WTC11 (cell line): ENCODE measurements at regions not wholly inside any gene's neighbourhood (a gene's known extent, or its start where the extent isn't known, plus 50 kb on each side); places are given as distances from the start of the nearest gene placed in this dataset.
"Not testable (repeated sequence)": the region's sequence is repeated elsewhere in the genome, so short reads cannot be mapped to it uniquely, and the experiment has no call there.

ENCODE experiments used
- ATAC-seq: fragments of 200-7000 bp; cut with Tn5 transposase; 2 replicates; pipeline ENCODE4 v1.10.0; 2021; ENCODE audit warnings: mild to moderate bottlenecking, moderate library complexity
- CTCF ChIA-PET: fragments of 300-600 bp; sonication (Branson Sonifier 250); formaldehyde crosslinking; loops from one replicate; lab custom pipeline; 2021; ENCODE audit warnings: antibody characterized with exemption; lab: Charles Lee
- POLR2A ChIA-PET: fragments of 350-600 bp; sonication (Branson Sonifier 250); formaldehyde crosslinking; loops from one replicate; lab custom pipeline; 2021; ENCODE audit warnings: antibody characterized with exemption; lab: Charles Lee
- DNase-seq: peaks from one replicate; pipeline ENCODE4 v3.0.0; 2021; ENCODE audit warnings: low spot score
- H3K27ac Mint-ChIP-seq: 2 replicates; pipeline ENCODE4 v1.8.0; 2021; ENCODE audit warnings: mixed read lengths
- H3K27me3 Mint-ChIP-seq: 2 replicates; pipeline ENCODE4 v1.8.0; 2021; ENCODE audit warnings: low read depth, mild to moderate bottlenecking, moderate library complexity, mixed read lengths
- H3K36me3 Mint-ChIP-seq: 2 replicates; pipeline ENCODE4 v1.8.0; 2021; ENCODE audit warnings: mixed read lengths
- H3K4me1 Mint-ChIP-seq: 2 replicates; pipeline ENCODE4 v1.8.0; 2022; ENCODE audit warnings: mixed read lengths
- H3K4me3 Mint-ChIP-seq: 2 replicates; pipeline ENCODE4 v1.8.0; 2021; ENCODE audit warnings: mild to moderate bottlenecking, moderate library complexity, mixed read lengths
- H3K9me3 Mint-ChIP-seq: 2 replicates; pipeline ENCODE4 v1.8.0; 2021; ENCODE audit warnings: mixed read lengths
- EMX1 ChIP-seq: fragments of 250-450 bp; sonication (Bioruptor Pico); IDR thresholded peaks from 2 replicates; pipeline ENCODE4 v1.8.0; 2021; ENCODE audit warnings: mild to moderate bottlenecking
- FOXK1 ChIP-seq: sonication (generic); formaldehyde crosslinking; IDR thresholded peaks from 2 replicates; pipeline ENCODE4 v1.8.0; 2022; ENCODE audit warnings: mild to moderate bottlenecking, moderate library complexity, missing genetic modification reagents
- GRHL2 ChIP-seq: fragments of 250-450 bp; sonication (Bioruptor Pico); IDR thresholded peaks from 2 replicates; pipeline ENCODE4 v1.8.0; 2022; ENCODE audit warnings: mild to moderate bottlenecking, moderate library complexity; ENCODE audit not compliant: insufficient replicate concordance, severe bottlenecking
- HMGA2 ChIP-seq: fragments of 250-450 bp; sonication (Bioruptor Pico); IDR thresholded peaks from 2 replicates; pipeline ENCODE4 v1.4.0; 2021; ENCODE audit warnings: mild to moderate bottlenecking, moderate library complexity
- NFATC4 ChIP-seq: fragments of 250-450 bp; sonication (Bioruptor Pico); IDR thresholded peaks from 2 replicates; pipeline ENCODE4 v1.9.0; 2021; ENCODE audit warnings: mild to moderate bottlenecking
- NFE2L1 ChIP-seq: sonication (generic); formaldehyde crosslinking; IDR thresholded peaks from 2 replicates; pipeline ENCODE4 v1.8.1; 2023; ENCODE audit warnings: missing genetic modification reagents
- OVOL2 ChIP-seq: fragments of 250-450 bp; sonication (Bioruptor Pico); IDR thresholded peaks from 2 replicates; pipeline ENCODE4 v1.9.0; 2021; ENCODE audit warnings: mild to moderate bottlenecking, borderline replicate concordance
- TCF7 ChIP-seq: sonication (generic); formaldehyde crosslinking; IDR thresholded peaks from 2 replicates; pipeline ENCODE4 v1.8.0; 2022; ENCODE audit warnings: mild to moderate bottlenecking, low read depth, missing genetic modification reagents, moderate library complexity
- TP53 ChIP-seq: sonication (generic); formaldehyde crosslinking; IDR thresholded peaks from 2 replicates; pipeline ENCODE4 v1.8.1; 2023; ENCODE audit warnings: mild to moderate bottlenecking, missing genetic modification reagents
- ZNF121 ChIP-seq: sonication (generic); formaldehyde crosslinking; IDR thresholded peaks from 2 replicates; pipeline ENCODE4 v1.8.0; 2023; ENCODE audit warnings: missing genetic modification reagents
- ZNF138 ChIP-seq: sonication (generic); formaldehyde crosslinking; conservative IDR thresholded peaks from 2 replicates; pipeline ENCODE4 v1.8.1; 2022; ENCODE audit warnings: mild to moderate bottlenecking, moderate library complexity, missing genetic modification reagents
- TF ChIP-seq, protein P1 (sequence below): fragments of 250-450 bp; sonication (Bioruptor Pico); IDR thresholded peaks from 2 replicates; pipeline ENCODE4 v1.9.0; 2021; ENCODE audit warnings: mild to moderate bottlenecking, borderline replicate concordance
- TF ChIP-seq, protein P2 (sequence below): sonication (generic); formaldehyde crosslinking; IDR thresholded peaks from 2 replicates; pipeline ENCODE4 v1.8.1; 2022; ENCODE audit warnings: mild to moderate bottlenecking, missing genetic modification reagents, moderate library complexity, borderline replicate concordance
- TF ChIP-seq, protein P3 (sequence below): sonication (generic); formaldehyde crosslinking; IDR thresholded peaks from 2 replicates; pipeline ENCODE4 v1.8.1; 2023; ENCODE audit warnings: mild to moderate bottlenecking, missing genetic modification reagents
- TF ChIP-seq, protein P4 (sequence below): sonication (generic); formaldehyde crosslinking; IDR thresholded peaks from 2 replicates; pipeline ENCODE4 v1.8.1; 2022; ENCODE audit warnings: mild to moderate bottlenecking, moderate library complexity, missing genetic modification reagents
- TF ChIP-seq, protein P5 (sequence below): fragments of 250-450 bp; sonication (Bioruptor Pico); IDR thresholded peaks from 2 replicates; pipeline ENCODE4 v1.9.0; 2021; ENCODE audit warnings: moderate library complexity, mild to moderate bottlenecking, inconsistent platforms, borderline replicate concordance
- TF ChIP-seq, protein P6 (sequence below): sonication (generic); formaldehyde crosslinking; IDR thresholded peaks from 2 replicates; pipeline ENCODE4 v1.8.1; 2023; ENCODE audit warnings: mild to moderate bottlenecking, moderate library complexity, missing genetic modification reagents

DNA sequence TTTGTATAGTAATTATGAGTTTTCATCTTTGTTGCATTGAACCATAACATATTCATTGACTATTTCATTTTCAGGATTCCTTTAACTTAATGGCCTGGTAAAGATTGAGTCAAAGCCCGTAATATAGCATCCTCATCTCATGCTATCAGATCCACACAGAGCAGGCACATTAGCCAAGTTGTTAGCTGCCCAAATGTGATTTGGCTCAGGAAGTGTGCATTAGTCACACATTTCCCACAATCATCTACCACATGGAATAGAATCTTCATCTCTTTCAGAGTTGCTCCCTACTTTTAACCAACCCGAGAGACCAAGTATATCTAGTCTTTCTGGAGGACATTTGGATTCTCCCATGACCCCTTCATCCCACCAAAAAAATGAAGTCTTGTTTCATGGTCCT lies 481.0 kb upstream of the PTGER4 start (continued):
- TF ChIP-seq FOXK1 (CRISPR knock-in tag) (no peak), ZNF121 (no peak), HMGA2 (CRISPR knock-in tag) (no peak), EMX1 (CRISPR knock-in tag) (no peak), NFE2L1 (no peak), TCF7 (CRISPR knock-in tag) (no peak)
- TF ChIP-seq, protein P1, sequence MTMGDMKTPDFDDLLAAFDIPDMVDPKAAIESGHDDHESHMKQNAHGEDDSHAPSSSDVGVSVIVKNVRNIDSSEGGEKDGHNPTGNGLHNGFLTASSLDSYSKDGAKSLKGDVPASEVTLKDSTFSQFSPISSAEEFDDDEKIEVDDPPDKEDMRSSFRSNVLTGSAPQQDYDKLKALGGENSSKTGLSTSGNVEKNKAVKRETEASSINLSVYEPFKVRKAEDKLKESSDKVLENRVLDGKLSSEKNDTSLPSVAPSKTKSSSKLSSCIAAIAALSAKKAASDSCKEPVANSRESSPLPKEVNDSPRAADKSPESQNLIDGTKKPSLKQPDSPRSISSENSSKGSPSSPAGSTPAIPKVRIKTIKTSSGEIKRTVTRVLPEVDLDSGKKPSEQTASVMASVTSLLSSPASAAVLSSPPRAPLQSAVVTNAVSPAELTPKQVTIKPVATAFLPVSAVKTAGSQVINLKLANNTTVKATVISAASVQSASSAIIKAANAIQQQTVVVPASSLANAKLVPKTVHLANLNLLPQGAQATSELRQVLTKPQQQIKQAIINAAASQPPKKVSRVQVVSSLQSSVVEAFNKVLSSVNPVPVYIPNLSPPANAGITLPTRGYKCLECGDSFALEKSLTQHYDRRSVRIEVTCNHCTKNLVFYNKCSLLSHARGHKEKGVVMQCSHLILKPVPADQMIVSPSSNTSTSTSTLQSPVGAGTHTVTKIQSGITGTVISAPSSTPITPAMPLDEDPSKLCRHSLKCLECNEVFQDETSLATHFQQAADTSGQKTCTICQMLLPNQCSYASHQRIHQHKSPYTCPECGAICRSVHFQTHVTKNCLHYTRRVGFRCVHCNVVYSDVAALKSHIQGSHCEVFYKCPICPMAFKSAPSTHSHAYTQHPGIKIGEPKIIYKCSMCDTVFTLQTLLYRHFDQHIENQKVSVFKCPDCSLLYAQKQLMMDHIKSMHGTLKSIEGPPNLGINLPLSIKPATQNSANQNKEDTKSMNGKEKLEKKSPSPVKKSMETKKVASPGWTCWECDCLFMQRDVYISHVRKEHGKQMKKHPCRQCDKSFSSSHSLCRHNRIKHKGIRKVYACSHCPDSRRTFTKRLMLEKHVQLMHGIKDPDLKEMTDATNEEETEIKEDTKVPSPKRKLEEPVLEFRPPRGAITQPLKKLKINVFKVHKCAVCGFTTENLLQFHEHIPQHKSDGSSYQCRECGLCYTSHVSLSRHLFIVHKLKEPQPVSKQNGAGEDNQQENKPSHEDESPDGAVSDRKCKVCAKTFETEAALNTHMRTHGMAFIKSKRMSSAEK (CRISPR knock-in tag) = no peak
- TF ChIP-seq, protein P2, sequence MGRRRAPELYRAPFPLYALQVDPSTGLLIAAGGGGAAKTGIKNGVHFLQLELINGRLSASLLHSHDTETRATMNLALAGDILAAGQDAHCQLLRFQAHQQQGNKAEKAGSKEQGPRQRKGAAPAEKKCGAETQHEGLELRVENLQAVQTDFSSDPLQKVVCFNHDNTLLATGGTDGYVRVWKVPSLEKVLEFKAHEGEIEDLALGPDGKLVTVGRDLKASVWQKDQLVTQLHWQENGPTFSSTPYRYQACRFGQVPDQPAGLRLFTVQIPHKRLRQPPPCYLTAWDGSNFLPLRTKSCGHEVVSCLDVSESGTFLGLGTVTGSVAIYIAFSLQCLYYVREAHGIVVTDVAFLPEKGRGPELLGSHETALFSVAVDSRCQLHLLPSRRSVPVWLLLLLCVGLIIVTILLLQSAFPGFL = no peak
- TF ChIP-seq, protein P3, sequence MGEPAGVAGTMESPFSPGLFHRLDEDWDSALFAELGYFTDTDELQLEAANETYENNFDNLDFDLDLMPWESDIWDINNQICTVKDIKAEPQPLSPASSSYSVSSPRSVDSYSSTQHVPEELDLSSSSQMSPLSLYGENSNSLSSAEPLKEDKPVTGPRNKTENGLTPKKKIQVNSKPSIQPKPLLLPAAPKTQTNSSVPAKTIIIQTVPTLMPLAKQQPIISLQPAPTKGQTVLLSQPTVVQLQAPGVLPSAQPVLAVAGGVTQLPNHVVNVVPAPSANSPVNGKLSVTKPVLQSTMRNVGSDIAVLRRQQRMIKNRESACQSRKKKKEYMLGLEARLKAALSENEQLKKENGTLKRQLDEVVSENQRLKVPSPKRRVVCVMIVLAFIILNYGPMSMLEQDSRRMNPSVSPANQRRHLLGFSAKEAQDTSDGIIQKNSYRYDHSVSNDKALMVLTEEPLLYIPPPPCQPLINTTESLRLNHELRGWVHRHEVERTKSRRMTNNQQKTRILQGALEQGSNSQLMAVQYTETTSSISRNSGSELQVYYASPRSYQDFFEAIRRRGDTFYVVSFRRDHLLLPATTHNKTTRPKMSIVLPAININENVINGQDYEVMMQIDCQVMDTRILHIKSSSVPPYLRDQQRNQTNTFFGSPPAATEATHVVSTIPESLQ (CRISPR knock-in tag) = no peak

DNA sequence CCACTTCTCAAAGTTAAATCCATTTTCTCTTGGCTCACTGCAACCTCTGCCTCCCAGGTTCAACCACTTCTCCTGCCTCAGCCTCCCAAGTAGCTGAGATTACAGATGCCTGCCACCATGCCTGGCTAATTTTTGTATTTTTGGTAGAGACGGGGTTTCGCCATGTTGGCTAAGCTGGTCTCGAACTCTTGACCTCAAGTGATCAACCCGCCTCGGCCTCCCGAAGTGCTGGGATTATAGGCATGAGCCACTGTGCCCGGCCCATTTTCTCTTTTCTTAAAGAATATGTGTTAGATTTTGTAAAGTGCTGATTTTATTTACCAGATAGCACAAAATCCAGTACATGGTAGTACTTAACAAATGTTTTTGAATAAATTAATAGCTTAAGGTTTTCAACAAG lies 484.1 kb upstream of the PTGER4 start:
- DNase-seq, H3K4me3 Mint-ChIP-seq, POLR2A ChIA-PET, ATAC-seq, H3K4me1 Mint-ChIP-seq, H3K9me3 Mint-ChIP-seq, H3K27me3 Mint-ChIP-seq, CTCF ChIA-PET, H3K36me3 Mint-ChIP-seq, H3K27ac Mint-ChIP-seq: not testable (repeated sequence)

DNA sequence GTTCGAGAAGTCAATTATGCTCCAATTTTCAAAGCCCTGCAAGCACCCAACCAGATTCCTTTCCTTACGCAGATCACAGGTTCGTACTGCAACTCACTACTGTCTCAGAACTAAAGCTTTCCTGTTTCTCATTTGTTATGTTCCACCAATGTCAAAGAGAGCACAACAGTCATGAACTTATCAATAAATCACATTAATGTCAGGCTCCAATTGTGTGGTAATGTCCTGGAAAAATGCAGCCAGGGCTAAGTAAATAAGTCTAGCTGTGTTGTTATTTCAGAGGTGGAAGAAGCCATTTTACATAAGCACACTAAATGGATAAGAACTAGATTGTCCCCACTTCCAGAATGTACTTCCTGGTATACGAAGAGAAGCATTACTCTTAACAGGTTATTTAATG lies 488.6 kb upstream of the PTGER4 start:
- no peak for DNase-seq
- TF ChIP-seq ZNF138 (no peak), GRHL2 (CRISPR knock-in tag) (no peak)
- TF ChIP-seq, protein P4, sequence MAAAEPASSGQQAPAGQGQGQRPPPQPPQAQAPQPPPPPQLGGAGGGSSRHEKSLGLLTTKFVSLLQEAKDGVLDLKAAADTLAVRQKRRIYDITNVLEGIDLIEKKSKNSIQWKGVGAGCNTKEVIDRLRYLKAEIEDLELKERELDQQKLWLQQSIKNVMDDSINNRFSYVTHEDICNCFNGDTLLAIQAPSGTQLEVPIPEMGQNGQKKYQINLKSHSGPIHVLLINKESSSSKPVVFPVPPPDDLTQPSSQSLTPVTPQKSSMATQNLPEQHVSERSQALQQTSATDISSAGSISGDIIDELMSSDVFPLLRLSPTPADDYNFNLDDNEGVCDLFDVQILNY (CRISPR knock-in tag) = no peak
- Mint-ChIP-seq H3K36me3 (no peaks in the 10 kb centered on the region), H3K27me3 (no peaks in the 10 kb centered on the region), H3K9me3 (no peaks in the 10 kb centered on the region), H3K27ac (no peak overlapping the region), H3K4me3 (no peak overlapping the region), H3K4me1 (peaks cover 4% of the 10 kb centered on the region; the same call in 1 of the 2 replicates)
- ChIA-PET POLR2A (no interaction called here), CTCF (no interaction called here)
- no peak for ATAC-seq

DNA sequence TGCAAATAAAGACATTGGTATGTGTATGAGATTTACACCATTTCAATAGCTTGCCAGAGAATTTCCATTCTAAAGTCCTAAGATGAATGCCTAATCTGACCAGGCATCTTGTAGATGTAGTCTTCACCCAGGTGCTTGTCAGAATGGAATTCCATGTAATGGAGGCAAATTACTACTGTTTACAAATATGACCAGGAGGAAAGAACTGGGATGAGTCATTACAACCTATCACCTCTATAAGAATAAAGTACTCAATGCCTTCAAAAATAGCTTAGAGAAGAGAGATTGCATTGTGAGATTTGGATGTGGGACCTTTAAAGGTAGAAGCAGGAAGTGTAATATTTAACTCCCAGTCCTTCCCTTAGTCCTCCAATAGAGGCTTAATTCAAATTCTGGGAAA lies 507.0 kb upstream of the PTGER4 start:
- ATAC-seq (no peak), DNase-seq (no peak)
- H3K27ac Mint-ChIP-seq = no peak overlapping the region
- H3K4me3 Mint-ChIP-seq = no peak overlapping the region
- ChIA-PET CTCF (no interaction called here), POLR2A (no interaction called here)
- no peaks in the 10 kb centered on the region for H3K4me1 Mint-ChIP-seq
- H3K27me3 Mint-ChIP-seq = no peaks in the 10 kb centered on the region
- H3K36me3 Mint-ChIP-seq = peaks cover 47% of the 10 kb centered on the region
- peaks cover 77% of the 10 kb centered on the region for H3K9me3 Mint-ChIP-seq
- TF ChIP-seq ZNF121 = no peak
- TF ChIP-seq, protein P2 = no peak
- TF ChIP-seq, protein P5, sequence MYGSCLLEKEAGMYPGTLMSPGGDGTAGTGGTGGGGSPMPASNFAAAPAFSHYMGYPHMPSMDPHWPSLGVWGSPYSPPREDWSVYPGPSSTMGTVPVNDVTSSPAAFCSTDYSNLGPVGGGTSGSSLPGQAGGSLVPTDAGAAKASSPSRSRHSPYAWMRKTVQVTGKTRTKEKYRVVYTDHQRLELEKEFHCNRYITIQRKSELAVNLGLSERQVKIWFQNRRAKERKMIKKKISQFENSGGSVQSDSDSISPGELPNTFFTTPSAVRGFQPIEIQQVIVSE = no peak
- TF ChIP-seq OVOL2 = no peak
- TF ChIP-seq, protein P6, sequence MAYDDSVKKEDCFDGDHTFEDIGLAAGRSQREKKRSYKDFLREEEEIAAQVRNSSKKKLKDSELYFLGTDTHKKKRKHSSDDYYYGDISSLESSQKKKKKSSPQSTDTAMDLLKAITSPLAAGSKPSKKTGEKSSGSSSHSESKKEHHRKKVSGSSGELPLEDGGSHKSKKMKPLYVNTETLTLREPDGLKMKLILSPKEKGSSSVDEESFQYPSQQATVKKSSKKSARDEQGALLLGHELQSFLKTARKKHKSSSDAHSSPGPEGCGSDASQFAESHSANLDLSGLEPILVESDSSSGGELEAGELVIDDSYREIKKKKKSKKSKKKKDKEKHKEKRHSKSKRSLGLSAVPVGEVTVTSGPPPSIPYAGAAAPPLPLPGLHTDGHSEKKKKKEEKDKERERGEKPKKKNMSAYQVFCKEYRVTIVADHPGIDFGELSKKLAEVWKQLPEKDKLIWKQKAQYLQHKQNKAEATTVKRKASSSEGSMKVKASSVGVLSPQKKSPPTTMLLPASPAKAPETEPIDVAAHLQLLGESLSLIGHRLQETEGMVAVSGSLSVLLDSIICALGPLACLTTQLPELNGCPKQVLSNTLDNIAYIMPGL = no peak
- no peak for TF ChIP-seq EMX1 (CRISPR knock-in tag)
- no peak for TF ChIP-seq NFATC4 (CRISPR knock-in tag)
- no peak for TF ChIP-seq TP53 (CRISPR knock-in tag)
